Kidney (tissue), 13 donors: ENCODE measurements at regions not wholly inside any gene's neighbourhood (a gene's known extent, or its start where the extent isn't known, plus 50 kb on each side); places are given as distances from the start of the nearest gene placed in this dataset.
"Not testable (repeated sequence)": the region's sequence is repeated elsewhere in the genome, so short reads cannot be mapped to it uniquely, and the experiment has no call there.

Experiments
- DNase-seq, 5 donors: peaks; one replicate each; pipeline ENCODE4 v3.0.0-alpha.2; 2013 to 2020
- FAIRE-seq: peaks from 2 replicates; lab custom pipeline; 2012; peaks lifted over from hg19 to GRCh38; lab: Jason Lieb, UNC
- H3K27ac ChIP-seq, 2 donors: one replicate each; pipeline ENCODE4 v1.7.0; 2013; ENCODE audit warnings: low read depth in 2 of 2, low read length in 2 of 2, inconsistent platforms in 1 of 2
- H3K27me3 ChIP-seq: one replicate; pipeline ENCODE4 v1.7.1; 2013; ENCODE audit warnings: low read length, inconsistent platforms; ENCODE audit not compliant: control insufficient read depth, insufficient read depth
- H3K36me3 ChIP-seq, 3 donors: one replicate each; pipeline versions ENCODE4 v1.7.0 to v1.7.1; 2013; ENCODE audit warnings: low read length in 3 of 3, control low read depth in 1 of 3, inconsistent platforms in 1 of 3; ENCODE audit not compliant: insufficient read depth in 3 of 3, control insufficient read depth in 2 of 3
- H3K4me1 ChIP-seq, 3 donors: one replicate each; pipeline versions ENCODE4 v1.7.0 to v1.7.1; 2013; ENCODE audit warnings: low read length in 3 of 3, inconsistent platforms in 1 of 3, low read depth in 1 of 3; ENCODE audit not compliant: control insufficient read depth in 2 of 3, insufficient read depth in 2 of 3
- H3K4me3 ChIP-seq, 3 donors: one replicate each; pipeline versions ENCODE4 v1.7.0 to v1.8.1; 2013; ENCODE audit warnings: low read length in 3 of 3, control low read depth in 1 of 3, inconsistent platforms in 1 of 3
- H3K9ac ChIP-seq, 3 donors: one replicate each; pipeline versions ENCODE4 v1.7.0 to v1.7.1; 2013; ENCODE audit warnings: low read length in 3 of 3, control low read depth in 1 of 3, inconsistent platforms in 1 of 3
- H3K9me3 ChIP-seq, 3 donors: one replicate each; pipeline versions ENCODE4 v1.7.0 to v1.7.1; 2013; ENCODE audit warnings: low read length in 3 of 3, control low read depth in 1 of 3, inconsistent platforms in 1 of 3; ENCODE audit not compliant: control insufficient read depth in 2 of 3, insufficient read depth in 1 of 3
- intact Hi-C: fragments of 100-400 bp; cut with DNase I; formaldehyde crosslinking; loops from one replicate; pipeline ENCODE4 v1.11.1; 2022
- TF ChIP-seq, protein P1 (sequence below): IDR thresholded peaks from 3 replicates; pipeline ENCODE4 v1.5.1; 2012; ENCODE audit warnings: mild to moderate bottlenecking, moderate library complexity, borderline replicate concordance; ENCODE audit not compliant: insufficient read depth; ENCODE audit errors: extremely low read depth
- donor health status: control.
- donor health status: control.
- donor health status: control.
- donor health status: control.
- donor health status: control.
- donor health status: DM: yes; HTN: yes; CAD: no.
- donor health status: Normal renal cell carcinoma (clear cell type).

DNA sequence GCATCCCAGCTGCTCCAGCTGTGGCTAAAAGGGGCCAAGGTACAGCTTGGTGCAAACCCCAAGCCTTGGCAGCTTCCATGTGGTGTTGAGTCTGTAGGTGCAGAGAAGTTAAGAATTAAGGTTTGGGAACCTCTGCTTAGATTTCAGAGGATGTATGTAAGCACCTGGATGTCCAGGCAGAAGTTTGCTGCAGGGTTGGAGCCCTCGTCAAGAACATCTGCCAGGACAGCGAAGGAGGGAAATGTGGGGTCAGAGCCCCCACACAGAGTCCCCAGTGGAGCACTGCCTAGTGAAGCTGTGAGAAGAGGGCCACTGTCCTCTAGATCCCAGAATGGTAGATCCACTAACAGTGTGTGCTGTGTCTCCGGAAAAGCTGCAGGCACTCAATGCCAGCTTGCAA lies 236.2 kb upstream of the ADRA1B start:
- Histone ChIP-seq H3K9me3 (peaks cover 0 to 14% (median 2%) of the 10 kb centered on the region in 3 donors), H3K36me3 (no peaks in the 10 kb centered on the region), H3K4me1 (no peaks in the 10 kb centered on the region), H3K27me3 (no peaks in the 10 kb centered on the region), H3K4me3 (no peak overlapping the region), H3K27ac (no peak overlapping the region), H3K9ac (no peak overlapping the region)
- FAIRE-seq, result no peak
- TF ChIP-seq, protein P1, sequence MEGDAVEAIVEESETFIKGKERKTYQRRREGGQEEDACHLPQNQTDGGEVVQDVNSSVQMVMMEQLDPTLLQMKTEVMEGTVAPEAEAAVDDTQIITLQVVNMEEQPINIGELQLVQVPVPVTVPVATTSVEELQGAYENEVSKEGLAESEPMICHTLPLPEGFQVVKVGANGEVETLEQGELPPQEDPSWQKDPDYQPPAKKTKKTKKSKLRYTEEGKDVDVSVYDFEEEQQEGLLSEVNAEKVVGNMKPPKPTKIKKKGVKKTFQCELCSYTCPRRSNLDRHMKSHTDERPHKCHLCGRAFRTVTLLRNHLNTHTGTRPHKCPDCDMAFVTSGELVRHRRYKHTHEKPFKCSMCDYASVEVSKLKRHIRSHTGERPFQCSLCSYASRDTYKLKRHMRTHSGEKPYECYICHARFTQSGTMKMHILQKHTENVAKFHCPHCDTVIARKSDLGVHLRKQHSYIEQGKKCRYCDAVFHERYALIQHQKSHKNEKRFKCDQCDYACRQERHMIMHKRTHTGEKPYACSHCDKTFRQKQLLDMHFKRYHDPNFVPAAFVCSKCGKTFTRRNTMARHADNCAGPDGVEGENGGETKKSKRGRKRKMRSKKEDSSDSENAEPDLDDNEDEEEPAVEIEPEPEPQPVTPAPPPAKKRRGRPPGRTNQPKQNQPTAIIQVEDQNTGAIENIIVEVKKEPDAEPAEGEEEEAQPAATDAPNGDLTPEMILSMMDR, result no peak
- intact Hi-C loops, result no loop called here
- no peak for DNase-seq

- Histone ChIP-seq H3K4me3 (no peak overlapping the region), H3K9me3 (peaks cover 0 to 14% (median 2%) of the 10 kb centered on the region in 3 donors), H3K9ac (no peak overlapping the region), H3K36me3 (no peaks in the 10 kb centered on the region), H3K4me1 (no peaks in the 10 kb centered on the region), H3K27me3 (no peaks in the 10 kb centered on the region), H3K27ac (no peak overlapping the region)
- DNase-seq, result no peak
- no peak for FAIRE-seq
- intact Hi-C loops, result no loop called here
- TF ChIP-seq, protein P1, result no peak
Observed at GRCh38 chr5:159681661-159682060, 234.6 kb upstream of the ADRA1B start.

- no peaks in the 10 kb centered on the region for H3K36me3 ChIP-seq
- no peak overlapping the region for H3K4me3 ChIP-seq
- intact Hi-C loops, result no loop called here
- no peak for FAIRE-seq
- no peaks in the 10 kb centered on the region for H3K27me3 ChIP-seq
- DNase-seq, result no peak
- H3K4me1 ChIP-seq, result no peaks in the 10 kb centered on the region
- TF ChIP-seq, protein P1, result no peak
- peaks cover 0 to 14% (median 2%) of the 10 kb centered on the region in 3 donors for H3K9me3 ChIP-seq
- no peak overlapping the region for H3K9ac ChIP-seq
- H3K27ac ChIP-seq, result no peak overlapping the region
Observed at GRCh38 chr5:159682623-159683022, 233.7 kb upstream of the ADRA1B start.

DNA sequence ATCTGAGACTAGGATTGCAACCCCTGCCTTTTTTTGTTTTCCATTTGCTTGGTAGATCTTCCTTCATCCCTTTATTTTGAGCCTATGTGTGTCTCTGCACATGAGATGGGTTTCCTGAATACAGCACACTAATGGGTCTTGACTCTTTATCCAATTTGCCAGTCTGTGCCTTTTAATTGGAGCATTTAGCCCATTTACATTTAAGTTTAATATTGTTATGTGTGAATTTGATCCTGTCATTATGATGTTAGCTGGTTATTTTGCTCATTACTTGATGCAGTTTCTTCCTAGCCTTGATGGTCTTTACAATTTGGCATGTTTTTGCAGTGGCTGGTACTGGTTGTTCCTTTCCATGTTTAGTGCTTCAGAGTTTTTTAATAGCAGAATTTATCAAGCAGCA lies 228.4 kb upstream of the ADRA1B start:
- DNase-seq, FAIRE-seq, H3K4me3 ChIP-seq, H3K9me3 ChIP-seq, H3K4me1 ChIP-seq, H3K27ac ChIP-seq, H3K9ac ChIP-seq, H3K27me3 ChIP-seq, H3K36me3 ChIP-seq, intact Hi-C loops: not testable (repeated sequence)
